KG1 (cell line): ENCODE measurements at regions not wholly inside any gene's neighbourhood (a gene's known extent, or its start where the extent isn't known, plus 50 kb on each side); places are given as distances from the start of the nearest gene placed in this dataset.
"Not testable (repeated sequence)": the region's sequence is repeated elsewhere in the genome, so short reads cannot be mapped to it uniquely, and the experiment has no call there.

Experiments used
- DNase-seq: peaks from one replicate; lab custom pipeline; 2025; lab: John Stamatoyannopoulos, UW

- no peak for DNase-seq
Observed at GRCh38 chr5:52255308-52255707, 532.4 kb upstream of the ITGA1 start.

GRCh38 chr5:52262844-52263243 is 524.9 kb upstream of the ITGA1 start:
- DNase-seq: no peak

GRCh38 chr5:52269401-52269800 is 518.3 kb upstream of the ITGA1 start:
- no peak for DNase-seq

- no peak for DNase-seq
Observed at GRCh38 chr5:52269859-52270258, 517.9 kb upstream of the ITGA1 start.

GRCh38 chr5:52275639-52276038 is 512.1 kb upstream of the ITGA1 start:
- no peak for DNase-seq

GRCh38 chr5:52277101-52277500 is 510.6 kb upstream of the ITGA1 start:
- DNase-seq: no peak

GRCh38 chr5:52282647-52283046 is 505.1 kb upstream of the ITGA1 start:
- DNase-seq: no peak

- DNase-seq: no peak
Observed at GRCh38 chr5:52283221-52283620, 504.5 kb upstream of the ITGA1 start.

GRCh38 chr5:52300703-52301372 is 486.9 kb upstream of the ITGA1 start:
- no peak for DNase-seq

GRCh38 chr5:52304816-52305215 is 482.9 kb upstream of the ITGA1 start:
- not testable (repeated sequence) for DNase-seq

GRCh38 chr5:52328220-52328806 is 459.4 kb upstream of the ITGA1 start:
- DNase-seq: no peak

- DNase-seq: no peak
Observed at GRCh38 chr5:52331725-52332124, 456.0 kb upstream of the ITGA1 start.

GRCh38 chr5:52334367-52334766 is 453.3 kb upstream of the ITGA1 start:
- no peak for DNase-seq

GRCh38 chr5:52339285-52339684 is 448.4 kb upstream of the ITGA1 start:
- no peak for DNase-seq

- no peak for DNase-seq
Observed at GRCh38 chr5:52342361-52342760, 445.4 kb upstream of the ITGA1 start.

GRCh38 chr5:52356311-52356918 is 431.3 kb upstream of the ITGA1 start:
- DNase-seq: no peak

- no peak for DNase-seq
Observed at GRCh38 chr5:52359261-52359660, 428.5 kb upstream of the ITGA1 start.

- no peak for DNase-seq
Observed at GRCh38 chr5:52360985-52361384, 426.7 kb upstream of the ITGA1 start.

- DNase-seq: no peak
Observed at GRCh38 chr5:52374286-52374685, 413.4 kb upstream of the ITGA1 start.

GRCh38 chr5:52375969-52376368 is 411.7 kb upstream of the ITGA1 start:
- no peak for DNase-seq

- DNase-seq: no peak
Observed at GRCh38 chr5:52376592-52376991, 411.1 kb upstream of the ITGA1 start.

- DNase-seq: no peak
Observed at GRCh38 chr5:52378237-52378636, 409.5 kb upstream of the ITGA1 start.

GRCh38 chr5:52388349-52388748 is 399.4 kb upstream of the ITGA1 start:
- DNase-seq: no peak

GRCh38 chr5:52392321-52392720 is 395.4 kb upstream of the ITGA1 start:
- DNase-seq: no peak
